ENCODE measurements at regions not wholly inside any gene's neighbourhood (a gene's known extent, or its start where the extent isn't known, plus 50 kb on each side); places are given as distances from the start of the nearest gene placed in this dataset.

DNA sequence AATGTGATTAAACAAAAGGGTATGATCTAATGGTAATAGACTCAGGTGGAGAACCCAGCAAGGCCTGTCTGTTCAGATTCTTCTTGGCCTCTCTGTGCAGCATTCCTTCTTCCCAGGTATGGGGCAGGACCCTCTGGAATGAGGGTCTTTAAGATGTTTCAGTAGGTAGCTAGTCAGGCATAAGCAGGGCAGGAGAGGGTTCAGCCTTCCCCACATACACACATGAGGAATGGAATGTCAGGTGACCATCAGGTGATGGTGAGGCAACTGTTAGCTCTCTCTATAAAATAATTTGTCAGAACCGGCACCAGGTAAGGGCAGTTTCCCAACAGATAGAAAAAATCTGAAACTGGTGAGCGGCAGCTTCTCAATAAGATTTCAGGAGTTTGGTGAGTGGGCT, 222.3 kb upstream of the PHYHIPL start:
- H3K79me2 ChIP-seq (ENCODE audit: control insufficient read depth, insufficient read depth, low read length) = no peaks in the 10 kb centered on the region
- no peaks in the 10 kb centered on the region for H3K4me1 ChIP-seq (ENCODE audit: control insufficient read depth in 2 of 2, insufficient read depth in 2 of 2, low read length in 2 of 2)
- no peak overlapping the region for H3K9ac ChIP-seq (ENCODE audit: low read length)
- TF ChIP-seq EZH2 (IDR thresholded peaks at IDR 0.05; ENCODE audit: borderline replicate concordance, insufficient read depth, low read depth, low read length, poor library complexity, severe bottlenecking) = no peak
- TF ChIP-seq, protein P1, sequence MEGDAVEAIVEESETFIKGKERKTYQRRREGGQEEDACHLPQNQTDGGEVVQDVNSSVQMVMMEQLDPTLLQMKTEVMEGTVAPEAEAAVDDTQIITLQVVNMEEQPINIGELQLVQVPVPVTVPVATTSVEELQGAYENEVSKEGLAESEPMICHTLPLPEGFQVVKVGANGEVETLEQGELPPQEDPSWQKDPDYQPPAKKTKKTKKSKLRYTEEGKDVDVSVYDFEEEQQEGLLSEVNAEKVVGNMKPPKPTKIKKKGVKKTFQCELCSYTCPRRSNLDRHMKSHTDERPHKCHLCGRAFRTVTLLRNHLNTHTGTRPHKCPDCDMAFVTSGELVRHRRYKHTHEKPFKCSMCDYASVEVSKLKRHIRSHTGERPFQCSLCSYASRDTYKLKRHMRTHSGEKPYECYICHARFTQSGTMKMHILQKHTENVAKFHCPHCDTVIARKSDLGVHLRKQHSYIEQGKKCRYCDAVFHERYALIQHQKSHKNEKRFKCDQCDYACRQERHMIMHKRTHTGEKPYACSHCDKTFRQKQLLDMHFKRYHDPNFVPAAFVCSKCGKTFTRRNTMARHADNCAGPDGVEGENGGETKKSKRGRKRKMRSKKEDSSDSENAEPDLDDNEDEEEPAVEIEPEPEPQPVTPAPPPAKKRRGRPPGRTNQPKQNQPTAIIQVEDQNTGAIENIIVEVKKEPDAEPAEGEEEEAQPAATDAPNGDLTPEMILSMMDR (IDR thresholded peaks at IDR 0.05) = no peak
- H3K36me3 ChIP-seq (replicated peaks in 1 of 2; ENCODE audit: control extremely low read depth in 1 of 2, control insufficient read depth in 1 of 2, extremely low read depth in 1 of 2, insufficient read depth in 2 of 2, low read length in 1 of 2) = no peaks in the 10 kb centered on the region
- Mint-ChIP-seq H3K4me3 (no peak overlapping the region), H3K27ac (no peak overlapping the region), H3K9me3 (ENCODE audit: insufficient read depth) (no peaks in the 10 kb centered on the region), H3K4me1 (no peaks in the 10 kb centered on the region), H3K27me3 (peaks cover 9% of the 10 kb centered on the region)
- no peaks in the 10 kb centered on the region for H3K27me3 ChIP-seq (replicated peaks in 1 of 4; ENCODE audit: control extremely low read depth in 1 of 4, control insufficient read depth in 3 of 4, insufficient read depth in 4 of 4, low read length in 3 of 4)
- 100% methylated on average over 1 of the region's 2 CpGs for WGBS (ENCODE audit: insufficient coverage)
- ChIA-PET CTCF (no interaction called here), POLR2A (no interaction called here)
- DNase-seq (no peak), ATAC-seq (ENCODE audit: low read depth) (no peak)
- H3K4me3 ChIP-seq (ENCODE audit: control extremely low read depth in 1 of 5, extremely low read depth in 1 of 5, insufficient read depth in 1 of 5, low read depth in 2 of 5, low read length in 4 of 5) = no peak overlapping the region
- no peaks in the 10 kb centered on the region for H3K9me3 ChIP-seq (ENCODE audit: control extremely low read depth in 1 of 3, control insufficient read depth in 2 of 3, insufficient read depth in 1 of 3, low read length in 2 of 3)
- intact Hi-C loops (cut with micrococcal nuclease) = no loop called here
- no peaks in the 10 kb centered on the region for H4K20me1 ChIP-seq (ENCODE audit: control insufficient read depth, insufficient read depth, low read length, poor library complexity, severe bottlenecking)
- H3K27ac ChIP-seq (ENCODE audit: low read length in 2 of 2) = no peak overlapping the region
- no peak overlapping the region for H3K4me2 ChIP-seq (replicated peaks; ENCODE audit: low read depth, low read length, poor library complexity, severe bottlenecking)
- no peak overlapping the region for H2AFZ ChIP-seq (ENCODE audit: insufficient read depth, low read depth, low read length, poor library complexity, severe bottlenecking)

DNA sequence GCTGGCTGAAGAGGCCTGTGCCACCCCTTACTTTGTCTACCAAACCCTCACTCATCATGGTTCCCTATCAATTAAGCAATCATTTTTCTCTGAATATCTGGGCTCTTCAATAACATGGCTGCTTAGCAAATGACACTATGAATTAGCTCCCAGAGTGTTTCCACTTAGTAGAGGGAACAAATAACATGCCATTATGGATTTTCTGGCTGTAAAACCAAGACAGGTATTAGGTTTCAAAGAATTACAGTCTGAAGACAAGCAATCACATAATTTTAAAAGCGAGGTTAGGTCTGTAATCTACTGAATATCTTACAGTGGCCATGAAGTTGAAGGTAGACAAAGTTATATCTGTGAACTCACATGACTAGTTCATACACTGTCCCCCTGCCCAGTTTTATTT, 220.8 kb upstream of the PHYHIPL start:
- H3K4me1 Mint-ChIP-seq = no peaks in the 10 kb centered on the region
- H3K27me3 Mint-ChIP-seq = peaks cover 9% of the 10 kb centered on the region
- intact Hi-C loops (cut with micrococcal nuclease) = no loop called here
- H3K4me2 ChIP-seq (replicated peaks; ENCODE audit: low read depth, low read length, poor library complexity, severe bottlenecking) = no peak overlapping the region
- H3K36me3 ChIP-seq (replicated peaks in 1 of 2; ENCODE audit: control extremely low read depth in 1 of 2, control insufficient read depth in 1 of 2, extremely low read depth in 1 of 2, insufficient read depth in 2 of 2, low read length in 1 of 2) = no peaks in the 10 kb centered on the region
- ChIA-PET CTCF (no interaction called here), POLR2A (no interaction called here)
- H3K4me3 Mint-ChIP-seq = no peak overlapping the region
- H3K9me3 ChIP-seq (ENCODE audit: control extremely low read depth in 1 of 3, control insufficient read depth in 2 of 3, insufficient read depth in 1 of 3, low read length in 2 of 3) = no peaks in the 10 kb centered on the region
- H3K4me1 ChIP-seq (ENCODE audit: control insufficient read depth in 2 of 2, insufficient read depth in 2 of 2, low read length in 2 of 2) = no peaks in the 10 kb centered on the region
- H3K9ac ChIP-seq (ENCODE audit: low read length) = no peak overlapping the region
- no peaks in the 10 kb centered on the region for H3K9me3 Mint-ChIP-seq (ENCODE audit: insufficient read depth)
- H3K27ac ChIP-seq (ENCODE audit: low read length in 2 of 2) = no peak overlapping the region
- no peak for DNase-seq
- H4K20me1 ChIP-seq (ENCODE audit: control insufficient read depth, insufficient read depth, low read length, poor library complexity, severe bottlenecking) = no peaks in the 10 kb centered on the region
- H2AFZ ChIP-seq (ENCODE audit: insufficient read depth, low read depth, low read length, poor library complexity, severe bottlenecking) = no peak overlapping the region
- TF ChIP-seq EZH2 (IDR thresholded peaks at IDR 0.05; ENCODE audit: borderline replicate concordance, insufficient read depth, low read depth, low read length, poor library complexity, severe bottlenecking) = no peak
- TF ChIP-seq, protein P1 (IDR thresholded peaks at IDR 0.05) = no peak
- ATAC-seq (ENCODE audit: low read depth) = no peak
- no peak overlapping the region for H3K4me3 ChIP-seq (ENCODE audit: control extremely low read depth in 1 of 5, extremely low read depth in 1 of 5, insufficient read depth in 1 of 5, low read depth in 2 of 5, low read length in 4 of 5)
- H3K27me3 ChIP-seq (replicated peaks in 1 of 4; ENCODE audit: control extremely low read depth in 1 of 4, control insufficient read depth in 3 of 4, insufficient read depth in 4 of 4, low read length in 3 of 4) = no peaks in the 10 kb centered on the region
- WGBS (ENCODE audit: insufficient coverage) = no CpG with 5 or more reads among the region's 1 CpG
- H3K27ac Mint-ChIP-seq = no peak overlapping the region
- no peaks in the 10 kb centered on the region for H3K79me2 ChIP-seq (ENCODE audit: control insufficient read depth, insufficient read depth, low read length)

All from B cell (primary cell).